ENCODE measurements at regions not wholly inside any gene's neighbourhood (a gene's known extent, or its start where the extent isn't known, plus 50 kb on each side); places are given as distances from the start of the nearest gene placed in this dataset.

- H3K4me2 ChIP-seq (ENCODE audit: low read depth, low read length): no peak overlapping the region
These were observed 218.2 kb downstream of the CYP26B1 start for GRCh38 chr2:71929482-71929772.

More at GRCh38 chr2:71929482-71929772, 218.2 kb downstream of the CYP26B1 start:
- 17% methylated on average over 2 of the region's 2 CpGs for WGBS (ENCODE audit: low lambda C conversion rate)
- no peaks in the 10 kb centered on the region for H3K36me3 ChIP-seq (replicated peaks in 1 of 2; ENCODE audit: control insufficient read depth in 1 of 2, insufficient read depth in 2 of 2, low read length in 2 of 2)
- no peaks in the 10 kb centered on the region for H3K9me3 ChIP-seq (ENCODE audit: low read length)
- no peaks in the 10 kb centered on the region for H4K20me1 ChIP-seq (ENCODE audit: insufficient read depth, low read length)
- no peak overlapping the region for H2AFZ ChIP-seq (ENCODE audit: low read length)
- FAIRE-seq (no peak), ATAC-seq (no peak), DNase-seq (ENCODE audit: low spot score) (no peak)
- intact Hi-C loops (cut with micrococcal nuclease; ENCODE audit: unreplicated experiment): no loop called here
- no TSS peak for BruUV-seq (replicated peaks)
- in situ Hi-C loops (cut with HindIII; ENCODE audit: extremely low pct_ligation_motif_present, low pct_unique_long_range_greater_than_20kb): loop anchor here (5.0 to 10.0 kb wide), 3 partner anchors 223 to 813 kb away; no protein-coding TSS in a partner anchor
- no peak overlapping the region for H3K4me3 ChIP-seq (replicated peaks in 1 of 3; ENCODE audit: insufficient read depth in 1 of 3, low read depth in 2 of 3, low read length in 3 of 3)
- no peak overlapping the region for H3K9ac ChIP-seq (ENCODE audit: insufficient read depth, low read depth, low read length)
- no peaks in the 10 kb centered on the region for H3K4me1 ChIP-seq (ENCODE audit: insufficient read depth, low read length)
- no peaks in the 10 kb centered on the region for H3K79me2 ChIP-seq (ENCODE audit: insufficient read depth, low read length)
- no peak for TF ChIP-seq E2F2 (CRISPR knock-in tag; IDR thresholded peaks at IDR 0.05; ENCODE audit: borderline replicate concordance)
- TF ChIP-seq GTF3A (CRISPR knock-in tag; conservative IDR thresholded peaks at IDR 0.05): no peak
- TF ChIP-seq ZNF687 (CRISPR knock-in tag; IDR thresholded peaks at IDR 0.05): no peak
- no peak for TF ChIP-seq ARNT2 (CRISPR knock-in tag; IDR thresholded peaks at IDR 0.05; ENCODE audit: low read depth)
- no peak for TF ChIP-seq REL (CRISPR knock-in tag; conservative IDR thresholded peaks at IDR 0.05)
- no peak for TF ChIP-seq PTBP1 (IDR thresholded peaks at IDR 0.05; ENCODE audit: low read depth, low read length, poor library complexity, severe bottlenecking)
- no peak for TF ChIP-seq FLYWCH1 (CRISPR knock-in tag; IDR thresholded peaks at IDR 0.05)
- TF ChIP-seq IRF9 (CRISPR knock-in tag; IDR thresholded peaks at IDR 0.05; ENCODE audit: borderline replicate concordance): no peak
- no peak for TF ChIP-seq HCFC1 (IDR thresholded peaks at IDR 0.05; ENCODE audit: low read depth, low read length)
- TF ChIP-seq TIGD3 (CRISPR knock-in tag; IDR thresholded peaks at IDR 0.05; ENCODE audit: borderline replicate concordance): no peak
- TF ChIP-seq ZNF639 (CRISPR knock-in tag; conservative IDR thresholded peaks at IDR 0.05): no peak
- no peak for TF ChIP-seq ZSCAN12 (CRISPR knock-in tag; IDR thresholded peaks at IDR 0.05)
- TF ChIP-seq PAF1 (CRISPR knock-in tag; IDR thresholded peaks at IDR 0.05): no peak
- no peak for TF ChIP-seq ZNF263 (CRISPR knock-in tag; IDR thresholded peaks at IDR 0.05)
- no peak for TF ChIP-seq TFDP2 (CRISPR knock-in tag; IDR thresholded peaks at IDR 0.05)
- ChIA-PET CTCF (ENCODE audit: low intra/inter-chr PET ratio, low total read pairs) (no interaction called here), POLR2A (no interaction called here)
- H3K27me3 ChIP-seq (ENCODE audit: control insufficient read depth in 1 of 2, insufficient read depth in 2 of 2, low read length in 2 of 2): peaks cover 9 to 63% of the 10 kb centered on the region in 2 experiments; a peak in 4 of 5 replicates
- no peak overlapping the region for H3K27ac ChIP-seq (ENCODE audit: extremely low read length, insufficient read depth, low read length)

Measured in HepG2 (cell line).